GM21528 (cell line): ENCODE measurements at regions not wholly inside any gene's neighbourhood (a gene's known extent, or its start where the extent isn't known, plus 50 kb on each side); places are given as distances from the start of the nearest gene placed in this dataset.

Experiments used
- ATAC-seq: cut with Tn5 transposase; IDR thresholded peaks from one replicate; pipeline ENCODE4 v1.9.1; 2021; ENCODE audit warnings: mild to moderate bottlenecking, moderate library complexity; ENCODE audit not compliant: unreplicated experiment, low FRiP score

DNA sequence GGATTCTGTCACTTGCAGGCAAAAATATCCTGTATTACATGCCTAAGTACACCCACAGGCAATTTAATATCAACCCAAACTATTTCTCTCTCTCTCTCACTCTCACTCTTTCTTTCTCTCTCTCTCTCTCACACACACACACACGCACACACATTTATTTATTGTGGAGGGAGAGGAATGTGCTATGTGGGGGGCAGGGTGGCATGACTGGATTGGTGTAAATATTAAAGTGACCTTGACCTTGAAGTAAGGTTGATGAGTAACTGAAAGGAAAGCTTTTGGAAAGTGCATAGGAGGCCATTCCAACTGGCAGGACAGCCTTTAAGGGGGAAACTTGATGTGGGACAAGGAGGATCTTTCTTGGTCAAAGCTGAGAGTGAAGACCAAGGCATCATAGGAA lies 589.7 kb upstream of the KIRREL3 start:
- ATAC-seq = no peak

DNA sequence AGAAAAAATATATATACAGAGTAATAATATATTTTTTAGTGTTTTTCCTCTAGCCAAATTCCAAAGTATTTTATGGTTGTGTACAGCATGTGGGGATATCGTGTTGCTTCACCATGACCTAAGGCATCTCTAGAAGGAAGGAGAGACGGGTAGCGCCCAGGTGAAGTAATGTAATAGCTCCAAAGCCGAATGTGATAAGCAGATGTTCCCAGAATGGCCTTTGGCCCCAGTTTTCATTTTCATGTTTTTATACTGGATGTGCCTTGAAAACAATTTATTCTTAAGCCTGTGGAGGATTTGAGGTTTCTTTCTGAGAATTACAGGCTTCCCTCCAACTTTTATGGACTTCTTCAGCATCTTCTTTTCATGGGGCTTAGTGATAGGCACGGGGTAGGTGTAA lies 587.9 kb upstream of the KIRREL3 start:
- no peak for ATAC-seq

DNA sequence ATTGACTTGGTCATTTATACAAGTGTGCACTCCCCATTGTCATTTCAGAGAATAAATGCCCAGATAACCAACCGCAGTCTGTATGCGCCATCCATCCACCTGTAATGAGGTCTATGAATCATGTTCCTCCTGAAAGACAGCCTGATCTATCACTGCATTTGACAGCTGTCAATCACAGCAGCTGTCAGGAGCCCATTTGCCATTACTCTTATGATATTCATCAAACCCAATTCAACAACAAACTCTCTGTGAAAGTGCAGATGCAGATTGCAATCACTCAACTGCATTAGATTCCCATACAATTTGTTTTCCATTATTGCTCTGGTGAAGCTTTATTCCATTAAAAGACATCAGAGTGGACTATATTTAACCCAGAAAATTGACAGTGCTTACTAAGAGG lies 586.9 kb upstream of the KIRREL3 start:
- ATAC-seq = no peak

DNA sequence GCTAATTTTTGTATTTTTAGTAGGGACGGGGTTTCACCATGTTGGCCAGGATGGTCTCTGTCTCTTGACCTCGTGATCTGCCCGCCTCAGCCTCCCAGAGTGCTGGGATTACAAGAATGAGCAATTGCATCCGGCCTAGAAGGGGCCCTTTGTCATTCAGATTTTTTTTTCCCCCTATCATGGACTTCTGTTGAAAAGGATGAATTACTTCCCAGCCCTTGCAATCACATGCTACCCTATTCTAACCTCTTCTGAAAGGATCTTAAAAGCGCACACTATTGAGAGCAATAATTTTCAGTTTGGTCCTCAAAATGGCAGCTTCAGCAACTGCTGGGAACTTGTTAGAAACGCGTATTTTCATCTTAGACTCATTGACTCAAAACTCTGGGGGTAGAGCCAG lies 575.6 kb upstream of the KIRREL3 start:
- no peak for ATAC-seq

DNA sequence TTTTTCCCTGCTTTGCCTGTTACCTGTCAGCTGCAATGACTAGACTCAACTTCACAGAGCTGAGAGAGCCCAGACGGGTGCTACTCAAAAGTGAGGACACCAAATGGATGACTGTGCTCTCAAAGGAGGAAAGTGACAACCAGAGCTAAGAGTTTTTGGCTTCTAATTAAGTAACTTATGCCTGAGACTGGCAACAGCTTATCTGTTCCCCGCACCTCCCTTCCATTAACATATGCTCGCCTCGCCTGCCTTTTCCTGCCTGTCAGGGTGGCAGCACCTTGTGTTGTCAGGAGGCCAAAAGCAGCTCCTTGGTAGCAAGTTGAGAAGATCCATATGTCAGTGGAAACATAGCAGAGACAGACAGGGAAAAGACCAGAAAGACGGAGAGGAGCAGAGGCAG lies 573.9 kb upstream of the KIRREL3 start:
- no peak for ATAC-seq

DNA sequence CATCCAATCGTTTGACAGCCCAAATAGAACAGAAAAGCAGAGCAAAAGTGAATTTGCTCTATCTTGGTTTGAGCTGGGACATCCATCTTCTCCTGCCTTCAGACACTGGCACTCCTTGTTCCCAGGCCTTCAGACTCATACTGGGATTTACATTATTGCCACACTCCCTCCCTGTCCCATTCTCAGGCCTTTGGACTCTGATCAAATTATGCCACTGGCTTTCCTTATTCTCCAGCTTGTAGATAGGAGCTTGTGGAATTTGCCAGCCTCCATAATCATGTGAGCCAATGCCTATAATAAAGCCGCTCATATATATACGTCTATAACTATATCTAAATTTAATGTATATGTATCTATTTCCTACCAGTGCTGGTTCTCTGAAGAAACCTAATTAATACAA lies 568.3 kb upstream of the KIRREL3 start:
- ATAC-seq = no peak

DNA sequence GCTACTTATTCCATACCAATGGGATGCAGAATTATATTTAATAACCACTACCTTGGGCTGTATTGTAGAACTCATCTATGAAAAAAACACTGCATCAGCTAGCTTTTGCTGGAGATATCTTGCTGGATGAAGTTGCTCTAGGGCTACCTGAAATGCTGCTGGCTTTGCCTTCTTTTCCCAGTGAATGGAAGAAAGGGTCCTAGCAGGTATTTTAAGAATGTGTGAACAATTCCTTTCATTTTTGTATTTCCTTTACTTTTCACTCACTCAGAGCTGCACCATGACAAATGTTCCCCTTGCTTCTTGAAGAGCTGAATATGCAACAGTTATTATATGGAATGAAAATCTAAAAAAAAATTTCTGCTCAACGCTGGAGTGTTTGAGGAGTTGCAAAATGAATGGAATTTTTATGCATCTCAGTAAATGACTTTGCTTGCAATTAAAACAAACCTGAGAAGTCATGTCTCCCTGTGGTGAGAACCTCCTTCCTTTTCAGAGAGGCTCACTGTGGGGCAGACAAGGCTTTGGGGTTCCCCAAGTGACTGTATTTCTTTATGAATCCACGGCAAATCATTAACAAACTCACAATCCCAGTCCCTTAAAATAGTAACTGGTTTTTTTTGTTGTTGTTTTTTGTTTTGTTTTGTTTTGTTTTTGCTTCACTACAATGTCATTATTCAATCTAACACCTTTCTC lies 566.8 kb upstream of the KIRREL3 start:
- ATAC-seq = no peak

DNA sequence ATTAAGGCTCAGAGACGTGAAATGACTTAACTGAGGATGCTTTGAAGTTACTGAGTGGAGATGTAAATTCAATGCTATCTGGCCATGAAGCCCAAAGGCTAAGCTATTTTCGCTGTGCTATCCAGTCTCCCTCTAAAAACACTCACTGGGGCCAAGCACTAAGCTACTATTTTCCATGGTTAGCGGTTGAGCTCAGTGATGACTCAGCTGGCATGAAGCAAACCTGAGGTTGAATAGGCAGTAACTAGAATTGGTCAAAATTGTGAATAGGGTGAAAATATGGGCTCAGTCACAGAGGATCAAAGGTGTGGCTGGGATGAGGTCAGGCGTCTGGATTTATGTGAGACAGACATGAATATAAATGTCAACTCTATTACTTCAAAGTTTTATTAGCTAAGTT lies 564.2 kb upstream of the KIRREL3 start:
- no peak for ATAC-seq

DNA sequence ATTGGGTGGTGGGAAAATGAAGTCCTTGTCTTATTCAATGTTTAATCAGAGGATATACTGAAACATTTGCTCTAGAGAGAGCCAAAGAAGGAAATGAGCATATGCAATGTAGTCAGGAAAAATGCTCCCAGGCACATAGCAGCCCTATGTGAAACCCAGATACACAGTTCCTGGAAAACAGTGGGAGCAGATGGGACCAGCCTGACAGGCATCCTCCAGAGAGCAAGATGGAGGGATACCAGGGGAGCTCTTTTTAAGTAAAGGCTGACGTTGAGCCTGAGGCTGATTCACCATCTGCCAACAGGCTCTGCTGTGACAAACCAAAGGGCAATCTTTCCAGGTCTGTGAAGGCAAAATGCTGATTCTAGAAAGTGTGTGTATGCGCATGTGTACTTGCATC lies 559.4 kb upstream of the KIRREL3 start:
- no peak for ATAC-seq

DNA sequence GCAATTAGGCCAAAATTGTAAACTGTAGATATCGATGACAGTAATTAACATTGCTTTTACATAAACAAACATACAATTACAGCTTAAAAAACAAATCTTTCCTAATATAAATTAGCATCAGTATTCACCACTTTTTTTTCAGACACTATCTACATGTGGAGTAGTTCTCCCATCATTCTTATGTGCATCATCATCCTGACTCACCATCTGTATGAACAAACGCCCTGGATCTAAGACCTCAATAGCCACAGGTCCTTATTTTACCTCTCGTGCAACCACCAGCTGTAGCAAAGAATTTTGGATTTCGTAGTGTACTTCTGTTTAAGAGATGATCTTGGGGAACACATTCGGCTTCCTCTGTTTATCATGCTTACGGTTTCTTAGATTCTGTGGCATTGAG lies 551.9 kb upstream of the KIRREL3 start:
- no peak for ATAC-seq

DNA sequence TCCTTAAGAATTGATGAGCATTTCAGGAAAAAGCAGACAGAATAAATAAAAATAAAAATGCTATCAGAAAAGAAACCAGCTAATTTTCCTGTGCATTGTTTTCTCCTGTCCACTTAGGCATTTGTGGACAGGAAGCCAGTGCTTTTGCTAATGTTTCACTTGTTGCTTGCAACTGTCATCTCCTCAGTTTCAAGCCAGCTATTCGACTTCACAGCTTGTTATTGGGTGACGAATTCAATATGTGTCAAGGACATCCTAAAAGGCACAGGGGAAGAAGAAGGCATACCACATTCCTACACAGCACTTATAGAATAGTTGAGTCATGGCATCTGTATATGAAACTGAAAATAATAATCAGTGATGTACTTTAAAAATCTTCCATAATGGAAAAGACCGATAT lies 530.6 kb upstream of the KIRREL3 start:
- no peak for ATAC-seq

DNA sequence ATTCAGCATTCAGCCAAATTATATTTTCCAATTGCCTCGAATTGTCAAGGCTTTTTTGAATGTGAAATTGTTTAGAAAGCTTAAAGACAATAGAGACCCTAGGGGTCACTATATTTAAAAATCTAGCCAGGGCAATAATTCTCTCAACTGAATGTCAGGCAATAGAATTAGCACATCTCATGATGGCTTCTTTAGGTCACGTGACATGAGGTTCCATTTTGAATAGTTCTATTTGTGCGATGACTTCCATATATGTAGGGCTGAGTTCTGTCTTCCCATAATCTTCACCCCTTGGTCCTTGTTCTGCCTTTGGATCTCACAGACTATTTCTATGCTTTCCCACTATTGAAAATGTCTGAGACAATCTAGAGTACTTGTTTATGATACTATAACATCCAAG lies 527.7 kb upstream of the KIRREL3 start:
- no peak for ATAC-seq

DNA sequence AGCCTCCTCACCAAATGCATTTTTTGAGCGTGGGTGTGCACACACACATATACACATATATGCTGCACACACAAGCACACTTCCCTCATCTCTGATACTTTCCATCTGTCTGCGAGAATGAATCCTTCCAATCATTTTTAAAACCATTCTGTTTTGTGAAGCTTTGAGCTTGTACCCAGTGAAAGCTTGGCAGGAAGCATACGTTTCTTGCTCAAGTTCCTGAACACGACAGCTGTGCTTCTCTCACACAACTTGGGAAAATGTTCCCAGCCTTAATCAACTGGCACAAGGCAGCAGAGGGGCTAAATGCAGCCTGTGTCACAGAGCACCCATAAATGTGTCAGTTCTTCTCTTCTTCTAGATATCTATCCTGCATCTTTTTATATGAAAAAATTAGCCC lies 524.0 kb upstream of the KIRREL3 start:
- ATAC-seq = no peak

DNA sequence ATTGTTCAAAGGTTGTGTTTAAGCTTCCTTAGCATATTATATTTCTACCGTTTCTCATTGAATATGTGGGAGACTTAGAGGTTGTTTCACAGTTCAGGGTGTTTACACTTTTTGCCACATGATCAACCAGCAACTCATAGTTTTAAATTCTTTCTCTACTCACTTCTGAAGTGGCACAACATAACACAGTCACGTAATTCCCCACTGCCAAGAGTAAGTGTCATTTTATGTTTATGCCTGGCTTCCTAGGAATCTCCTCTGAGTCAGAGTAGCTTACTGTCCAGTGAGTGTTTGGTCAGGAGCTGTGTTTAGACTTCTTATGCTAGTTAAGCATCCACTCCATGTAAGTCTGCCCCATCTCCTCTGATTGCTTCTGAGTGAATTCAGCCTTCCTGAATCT lies 520.8 kb upstream of the KIRREL3 start:
- ATAC-seq = no peak

DNA sequence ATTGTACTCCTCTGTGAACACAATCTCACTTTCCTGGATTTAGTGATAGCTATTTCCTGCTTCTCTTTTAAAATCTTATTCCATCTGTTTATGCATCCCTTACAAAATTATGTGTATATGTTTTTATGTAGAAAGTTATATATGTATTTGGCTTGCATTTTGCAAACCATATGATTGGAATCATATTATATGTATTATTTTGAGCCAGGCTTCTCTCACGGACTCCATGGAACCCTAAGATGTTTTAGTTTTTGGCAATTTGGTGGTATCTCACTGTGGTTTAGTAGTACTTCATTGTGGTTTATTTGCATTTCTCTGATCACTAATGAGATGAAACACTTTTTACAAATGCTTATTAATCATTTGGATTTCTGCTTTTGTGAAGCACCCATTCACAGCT lies 507.3 kb upstream of the KIRREL3 start:
- no peak for ATAC-seq

DNA sequence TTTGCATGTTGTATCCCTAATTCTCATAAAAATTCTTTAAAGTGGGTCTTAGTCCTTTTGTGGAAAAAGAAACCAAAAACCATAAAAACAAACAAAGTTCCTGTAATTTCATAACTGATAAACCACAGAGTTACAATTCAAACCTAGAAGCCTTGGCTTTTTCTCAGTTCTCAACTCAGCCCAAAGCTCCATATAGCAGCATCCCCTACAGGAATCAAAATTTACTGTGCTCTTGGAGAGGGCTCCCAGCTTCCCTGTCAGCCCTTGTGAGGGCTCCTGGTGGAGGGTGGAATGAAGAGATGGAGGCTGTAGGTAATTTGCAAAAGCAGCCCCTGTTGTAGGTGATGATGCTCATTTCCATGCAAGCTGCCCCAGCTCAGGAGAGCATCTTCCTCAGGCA lies 506.1 kb upstream of the KIRREL3 start:
- no peak for ATAC-seq

DNA sequence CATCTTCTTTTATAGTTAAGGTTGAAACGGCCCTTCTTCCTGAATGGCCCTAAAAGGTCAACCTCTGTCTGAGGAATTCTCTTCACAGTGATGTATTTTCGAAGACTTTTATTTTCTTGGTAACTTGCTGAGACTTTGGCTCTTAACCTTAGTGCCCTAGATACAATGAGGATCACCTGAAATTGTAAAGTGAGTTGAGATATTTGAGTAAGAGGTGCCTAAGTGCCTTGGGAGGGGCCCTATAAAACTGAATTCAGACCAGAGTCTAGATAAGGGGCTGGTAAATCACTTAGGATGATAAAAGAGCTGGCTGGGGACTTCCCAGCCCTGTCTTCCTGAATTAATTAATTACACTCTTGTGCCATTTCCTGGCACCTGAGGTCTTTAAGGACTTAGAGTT lies 505.6 kb upstream of the KIRREL3 start:
- no peak for ATAC-seq

DNA sequence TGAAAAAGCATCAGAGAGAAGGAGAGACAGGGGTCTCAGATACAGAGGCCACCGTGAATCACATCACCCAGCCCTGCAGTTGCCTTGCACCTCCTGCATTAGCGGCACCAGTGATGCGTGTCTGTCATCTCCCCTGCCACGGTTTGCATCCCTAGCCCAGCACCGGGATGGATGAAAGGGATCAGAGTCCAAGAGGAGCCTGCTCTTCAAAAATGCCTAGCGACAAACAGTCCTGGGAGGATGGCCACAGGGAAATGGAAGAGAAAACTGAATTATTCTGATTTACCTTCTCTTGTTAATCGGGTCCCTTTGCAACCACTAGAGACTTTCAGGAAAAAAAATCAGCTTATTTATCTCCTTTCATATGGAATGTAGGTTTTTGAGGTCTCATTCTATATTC lies 495.6 kb upstream of the KIRREL3 start:
- ATAC-seq = no peak

DNA sequence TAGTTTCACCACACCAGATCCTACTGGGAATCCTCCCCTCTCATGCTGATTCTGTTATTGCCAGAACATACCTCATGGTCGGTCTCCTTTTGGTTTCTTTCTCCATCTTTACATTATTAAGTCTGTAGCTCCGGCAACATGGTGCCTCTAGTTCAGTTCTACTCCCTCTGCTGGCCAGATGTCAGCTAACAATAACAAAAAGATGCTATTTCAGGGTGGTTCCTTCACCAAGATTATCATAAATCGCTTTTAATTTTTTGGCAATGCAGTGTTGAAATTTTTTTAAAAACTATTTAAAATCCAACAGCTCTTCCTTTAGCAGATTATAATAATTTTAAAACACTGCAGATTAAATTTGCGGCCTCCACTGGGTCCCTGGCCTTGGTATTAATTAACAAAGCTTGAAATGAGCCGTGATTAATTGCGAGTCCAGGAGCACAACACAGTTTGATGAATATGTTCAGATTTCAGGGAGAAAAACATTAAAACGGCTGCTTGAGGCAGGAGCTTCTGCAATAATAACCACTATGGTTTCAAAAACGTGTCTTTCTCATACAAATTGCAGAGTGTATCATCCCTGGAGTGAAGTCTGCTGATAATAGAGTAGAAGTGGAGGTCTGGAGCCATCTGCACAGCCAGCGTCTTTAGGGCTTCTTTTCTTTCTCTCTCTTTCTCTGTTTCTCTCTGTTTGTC lies 492.9 kb upstream of the KIRREL3 start:
- no peak for ATAC-seq

DNA sequence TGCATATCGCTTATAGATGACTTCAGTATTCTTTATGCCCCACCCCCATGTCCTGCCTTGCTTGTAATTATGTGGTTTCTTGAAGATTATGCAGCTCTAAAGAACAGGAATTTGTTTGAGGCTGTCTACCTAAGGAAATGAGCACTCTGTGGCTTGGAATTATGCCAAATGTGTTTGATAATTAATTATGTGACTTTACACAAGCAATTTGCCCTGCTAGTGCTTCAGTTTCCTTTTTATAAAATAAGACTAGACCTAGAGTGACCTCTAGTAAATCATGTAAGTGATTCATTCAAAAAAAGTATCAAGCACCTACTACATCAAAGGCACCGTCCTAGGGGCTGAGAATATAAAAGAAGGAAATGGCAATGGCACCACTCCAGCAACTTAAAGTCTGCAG lies 491.5 kb upstream of the KIRREL3 start:
- no peak for ATAC-seq

DNA sequence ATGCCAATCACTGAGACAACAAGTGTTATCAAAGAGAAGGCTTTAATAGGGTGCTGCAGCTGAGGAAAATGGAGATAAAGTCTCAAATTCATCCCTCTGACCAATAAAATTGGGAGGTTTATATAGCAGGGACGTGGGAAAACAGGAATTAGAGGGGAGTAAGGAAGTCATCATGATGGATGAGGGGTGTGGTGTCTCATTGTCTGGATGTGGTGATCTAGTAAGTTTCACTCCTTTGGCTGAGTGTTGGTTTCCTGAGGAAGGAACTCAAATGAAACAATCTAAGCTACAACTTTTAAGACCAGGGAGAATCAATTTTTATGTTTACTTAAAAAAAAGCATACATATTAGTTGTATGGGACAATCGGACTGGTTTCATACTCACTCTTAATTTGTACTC lies 491.0 kb upstream of the KIRREL3 start:
- ATAC-seq = no peak

DNA sequence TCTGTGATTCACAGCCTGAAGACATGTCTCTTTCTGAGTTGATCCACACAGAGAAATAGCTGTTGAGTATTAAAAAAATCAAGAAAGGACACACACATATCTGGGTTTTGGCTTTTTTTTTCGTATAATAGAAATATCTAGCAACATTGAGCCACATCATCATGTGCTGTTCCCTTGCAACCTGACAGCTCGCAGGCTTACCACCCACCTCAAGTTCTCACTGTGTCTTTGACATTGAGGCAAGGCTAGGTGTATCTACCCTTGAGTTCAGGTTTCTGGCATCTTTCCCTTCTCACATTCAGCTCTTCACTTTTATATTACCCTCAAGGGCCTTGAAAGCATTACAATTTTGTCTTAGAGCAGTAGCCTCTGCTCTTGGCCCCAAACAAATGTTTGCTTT lies 490.3 kb upstream of the KIRREL3 start:
- no peak for ATAC-seq

DNA sequence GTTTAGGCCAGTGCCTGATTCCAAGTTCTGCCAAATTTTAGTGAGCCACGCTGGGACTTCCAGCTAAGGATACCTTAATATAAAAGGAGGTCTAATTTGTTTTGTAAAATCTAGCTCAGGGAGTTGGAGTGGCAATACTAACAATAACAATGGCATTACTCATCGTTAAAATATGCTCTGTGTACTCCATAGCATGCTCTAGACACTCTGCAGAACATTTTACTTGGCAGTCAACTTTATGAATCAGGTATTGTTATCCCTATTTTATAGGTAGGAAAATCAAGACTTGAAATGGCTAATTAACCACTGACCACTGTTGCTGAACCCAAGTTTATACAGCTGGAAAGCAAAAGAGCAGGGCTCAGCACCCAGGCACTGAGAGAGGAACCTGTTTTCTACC lies 485.0 kb upstream of the KIRREL3 start:
- no peak for ATAC-seq
